Skin epidermis (tissue), 12 donors: ENCODE measurements at regions not wholly inside any gene's neighbourhood (a gene's known extent, or its start where the extent isn't known, plus 50 kb on each side); places are given as distances from the start of the nearest gene placed in this dataset.
"Not testable (repeated sequence)": the region's sequence is repeated elsewhere in the genome, so short reads cannot be mapped to it uniquely, and the experiment has no call there.

ENCODE experiments used
- H3K27ac ChIP-seq, 21 experiments: fragments of 200-600 bp; sonication (generic) in 11 of 21; one replicate each; pipeline ENCODE4 v1.5.0; 2020; ENCODE audit warnings: mild to moderate bottlenecking in 3 of 21, inconsistent platforms in 2 of 21, moderate library complexity in 2 of 21
- H3K4me3 ChIP-seq, 7 experiments: fragments of 200-600 bp; sonication (generic) in 2 of 7; one replicate each; pipeline ENCODE4 v1.5.0; 2020; ENCODE audit warnings: inconsistent platforms in 2 of 7, mild to moderate bottlenecking in 2 of 7, moderate library complexity in 1 of 7

GRCh38 chr12:27865421-27865820 lies 85.4 kb upstream of the MANSC4 start:
- H3K27ac ChIP-seq: peak overlapping the region in 3 of 21 experiments; percentile 11 to 58 (median 32)
- H3K4me3 ChIP-seq: no peak overlapping the region

GRCh38 chr12:27864521-27864920 lies 84.5 kb upstream of the MANSC4 start:
- H3K4me3 ChIP-seq: no peak overlapping the region
- H3K27ac ChIP-seq: no peak overlapping the region

- no peak overlapping the region for H3K27ac ChIP-seq
- no peak overlapping the region for H3K4me3 ChIP-seq
Measured at GRCh38 chr12:27863839-27864238, 83.8 kb upstream of the MANSC4 start.

- peak overlapping the region in 4 of 21 experiments; percentile 15 to 51 (median 42) for H3K27ac ChIP-seq
- H3K4me3 ChIP-seq: no peak overlapping the region
Measured at GRCh38 chr12:27861428-27862167, 81.6 kb upstream of the MANSC4 start.

DNA sequence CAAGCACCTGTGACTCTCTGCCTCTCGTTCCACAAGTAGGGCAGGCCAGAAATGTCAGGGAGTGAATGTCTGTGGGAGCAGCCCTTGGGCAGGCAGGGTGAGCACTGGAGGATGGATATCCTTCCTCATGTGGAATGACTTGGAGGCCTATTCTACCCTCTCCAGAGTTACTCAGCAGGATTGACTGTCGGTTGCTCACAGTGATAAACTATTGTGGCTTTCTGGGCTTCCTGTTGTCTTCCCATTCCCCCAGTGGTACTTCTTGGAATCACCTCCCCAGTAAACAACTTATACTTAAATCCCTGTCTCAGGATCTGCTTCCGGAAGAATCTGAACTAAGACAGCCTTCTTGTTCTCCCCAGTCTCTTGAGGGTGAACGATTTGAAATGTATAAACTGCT lies 79.6 kb upstream of the MANSC4 start:
- H3K27ac ChIP-seq: no peak overlapping the region
- no peak overlapping the region for H3K4me3 ChIP-seq

GRCh38 chr12:27857006-27857405 lies 77.0 kb upstream of the MANSC4 start:
- not testable (repeated sequence) for H3K4me3 ChIP-seq, H3K27ac ChIP-seq

DNA sequence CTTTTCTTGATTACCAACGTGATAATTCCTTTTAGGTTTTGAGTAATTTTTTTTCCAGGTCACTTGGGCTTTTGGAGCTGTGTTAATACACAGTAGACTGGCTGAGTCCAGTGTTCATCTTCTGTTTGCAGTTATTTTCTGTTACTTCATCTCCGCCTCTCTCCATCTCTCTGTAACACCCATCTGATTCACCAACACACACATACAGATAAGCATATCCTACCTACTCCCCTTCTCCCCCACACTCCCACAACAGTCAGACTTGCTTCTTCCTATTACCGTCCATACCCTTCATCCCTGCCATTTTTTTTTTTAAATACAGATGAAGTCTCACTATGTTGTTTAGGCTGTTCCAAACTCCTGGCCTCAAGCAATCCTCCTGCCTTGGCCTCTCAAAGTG lies 72.7 kb upstream of the MANSC4 start:
- Histone ChIP-seq H3K27ac (no peak overlapping the region), H3K4me3 (no peak overlapping the region)
